Tibial nerve (tissue), 4 donors: ENCODE measurements at regions not wholly inside any gene's neighbourhood (a gene's known extent, or its start where the extent isn't known, plus 50 kb on each side); places are given as distances from the start of the nearest gene placed in this dataset.

Source experiments
- DNase-seq, 2 donors: peaks; one replicate each; pipeline ENCODE4 v3.0.0-alpha.2; 2019; ENCODE audit warnings: low spot score in 2 of 2
- H3K27ac ChIP-seq, 4 donors: fragments of 200-600 bp; sonication (generic) in 3 of 4; one replicate each; pipeline ENCODE4 v1.5.1; 2017 to 2019; ENCODE audit warnings: mild to moderate bottlenecking in 1 of 4
- H3K27me3 ChIP-seq, 2 donors: fragments of 200-600 bp; sonication (generic) in 1 of 2; one replicate each; pipeline versions ENCODE4 v1.5.1 to v1.6.0; 2017 to 2019
- H3K36me3 ChIP-seq, 3 donors: fragments of 200-600 bp; sonication (generic); one replicate each; pipeline ENCODE4 v1.5.1; 2018 to 2019
- H3K4me1 ChIP-seq, 4 donors: fragments of 200-600 bp; sonication (generic) in 3 of 4; one replicate each; pipeline ENCODE4 v1.5.1; 2017 to 2019
- H3K4me3 ChIP-seq, 4 donors: fragments of 200-600 bp; sonication (generic) in 3 of 4; one replicate each; pipeline ENCODE4 v1.5.1; 2017 to 2019; ENCODE audit warnings: mild to moderate bottlenecking in 1 of 4, moderate library complexity in 1 of 4
- H3K9me3 ChIP-seq, 4 donors: fragments of 200-600 bp; sonication (generic) in 3 of 4; one replicate each; pipeline ENCODE4 v1.5.1; 2017 to 2019
- EP300 ChIP-seq, 2 donors: sonication (generic); formaldehyde crosslinking; IDR thresholded peaks; one replicate each; pipeline ENCODE4 v1.6.1; 2017; ENCODE audit warnings: antibody characterized with exemption in 2 of 2, mild to moderate bottlenecking in 1 of 2
- POLR2A ChIP-seq, 2 donors: fragments of 450-650 bp; IDR thresholded peaks; one replicate each; pipeline ENCODE4 v1.6.1; 2017; ENCODE audit warnings: antibody characterized with exemption in 2 of 2, mild to moderate bottlenecking in 2 of 2, moderate library complexity in 2 of 2
- WGBS, 2 donors: methylation state at CpG; one replicate each; pipeline ENCODE4 v1.1.5; 2018; 5-methylcytosine and 5-hydroxymethylcytosine counted together
- TF ChIP-seq, protein P1 (sequence below), 5 experiments: fragments of 200-600 bp in 3 of 5; fragments of 450-650 bp in 2 of 5; sonication (generic) in 3 of 5; IDR thresholded peaks; one replicate each; pipeline ENCODE4 v1.5.1; 2016 to 2019; ENCODE audit warnings: antibody characterized with exemption in 5 of 5, mild to moderate bottlenecking in 3 of 5, moderate library complexity in 2 of 5

DNA sequence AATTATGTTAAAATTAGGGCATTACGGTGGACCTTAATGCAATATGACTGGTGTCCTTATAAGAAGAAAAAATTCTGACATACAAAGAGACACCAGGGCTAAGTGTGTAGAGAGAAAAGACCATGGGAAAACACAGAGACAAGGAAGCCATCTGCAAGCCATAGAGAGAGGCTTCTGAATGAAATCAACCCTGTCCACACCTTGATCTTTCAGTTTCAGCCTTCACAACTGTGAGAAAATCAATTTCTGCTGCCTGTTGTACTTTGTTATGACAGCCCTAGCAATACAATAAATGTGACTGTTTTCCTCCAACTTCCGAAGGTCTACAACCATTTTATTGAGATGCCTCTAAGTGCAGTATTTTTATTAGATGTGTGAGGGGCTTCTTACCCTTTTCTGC is 1407.2 kb downstream of the MRPL39 start:
- H3K9me3 ChIP-seq = no peaks in the 10 kb centered on the region
- WGBS, 2 donors = 85 to 93% methylated on average over 2 of the region's 2 CpGs

DNA sequence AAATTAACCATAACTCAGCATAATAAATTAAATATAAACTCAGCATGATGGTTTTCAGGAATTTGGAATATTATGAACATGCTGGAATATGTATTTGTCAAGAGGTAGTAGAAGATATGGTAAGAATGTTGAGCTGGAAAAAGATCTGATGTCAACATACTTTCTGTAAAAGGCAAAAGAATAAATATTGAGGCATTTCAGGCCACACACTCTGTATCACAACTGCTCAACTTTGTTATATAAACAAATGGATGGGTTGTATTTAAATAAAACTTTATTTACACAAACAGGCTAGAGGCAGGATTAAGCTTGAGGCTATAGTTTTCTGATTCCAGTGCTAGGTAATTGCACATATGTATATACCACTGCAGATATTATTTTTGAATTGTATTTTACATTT is 1409.4 kb downstream of the MRPL39 start:
- H3K9me3 ChIP-seq = no peaks in the 10 kb centered on the region
- H3K4me3 ChIP-seq = no peak overlapping the region
- H3K36me3 ChIP-seq = no peaks in the 10 kb centered on the region
- H3K27ac ChIP-seq = no peak overlapping the region
- no peaks in the 10 kb centered on the region for H3K4me1 ChIP-seq
- no peaks in the 10 kb centered on the region for H3K27me3 ChIP-seq
- no peak for DNase-seq
- TF ChIP-seq, protein P1, sequence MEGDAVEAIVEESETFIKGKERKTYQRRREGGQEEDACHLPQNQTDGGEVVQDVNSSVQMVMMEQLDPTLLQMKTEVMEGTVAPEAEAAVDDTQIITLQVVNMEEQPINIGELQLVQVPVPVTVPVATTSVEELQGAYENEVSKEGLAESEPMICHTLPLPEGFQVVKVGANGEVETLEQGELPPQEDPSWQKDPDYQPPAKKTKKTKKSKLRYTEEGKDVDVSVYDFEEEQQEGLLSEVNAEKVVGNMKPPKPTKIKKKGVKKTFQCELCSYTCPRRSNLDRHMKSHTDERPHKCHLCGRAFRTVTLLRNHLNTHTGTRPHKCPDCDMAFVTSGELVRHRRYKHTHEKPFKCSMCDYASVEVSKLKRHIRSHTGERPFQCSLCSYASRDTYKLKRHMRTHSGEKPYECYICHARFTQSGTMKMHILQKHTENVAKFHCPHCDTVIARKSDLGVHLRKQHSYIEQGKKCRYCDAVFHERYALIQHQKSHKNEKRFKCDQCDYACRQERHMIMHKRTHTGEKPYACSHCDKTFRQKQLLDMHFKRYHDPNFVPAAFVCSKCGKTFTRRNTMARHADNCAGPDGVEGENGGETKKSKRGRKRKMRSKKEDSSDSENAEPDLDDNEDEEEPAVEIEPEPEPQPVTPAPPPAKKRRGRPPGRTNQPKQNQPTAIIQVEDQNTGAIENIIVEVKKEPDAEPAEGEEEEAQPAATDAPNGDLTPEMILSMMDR (IDR thresholded peaks at IDR 0.05) = no peak

More for the DNA sequence above, 1407.2 kb downstream of the MRPL39 start:
- no peak for DNase-seq
- Histone ChIP-seq H3K27ac (no peak overlapping the region), H3K27me3 (no peaks in the 10 kb centered on the region), H3K4me1 (no peaks in the 10 kb centered on the region), H3K36me3 (no peaks in the 10 kb centered on the region), H3K4me3 (no peak overlapping the region)
- TF ChIP-seq POLR2A (IDR thresholded peaks at IDR 0.05) (no peak), EP300 (IDR thresholded peaks at IDR 0.05) (no peak)
- TF ChIP-seq, protein P1 (IDR thresholded peaks at IDR 0.05) = no peak

DNA sequence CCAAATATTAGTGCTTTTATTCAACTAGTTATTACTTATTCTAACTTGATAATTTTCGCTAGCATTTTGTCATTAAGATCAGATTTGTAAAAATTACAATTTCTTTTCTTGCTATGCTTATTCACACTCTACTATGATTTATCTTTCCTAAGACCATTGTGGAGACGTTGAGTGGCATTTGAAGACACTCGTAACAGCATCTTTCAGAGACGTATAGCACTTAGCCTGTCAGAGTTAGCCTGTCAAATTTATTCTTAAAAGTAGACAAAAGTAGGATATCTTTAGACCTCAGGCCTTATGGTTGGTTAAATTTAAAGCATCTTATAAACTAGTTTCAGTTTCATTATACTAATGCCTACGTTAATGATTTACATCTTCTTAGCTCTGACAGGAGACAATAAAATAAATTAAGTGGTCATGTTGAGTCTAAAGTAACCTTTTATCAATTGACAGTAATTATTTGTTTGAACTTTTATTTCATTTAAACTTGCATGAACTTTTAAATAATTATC is 1410.1 kb downstream of the MRPL39 start:
- Histone ChIP-seq H3K4me1 (no peaks in the 10 kb centered on the region), H3K4me3 (no peak overlapping the region), H3K27me3 (no peaks in the 10 kb centered on the region), H3K27ac (no peak overlapping the region), H3K36me3 (no peaks in the 10 kb centered on the region), H3K9me3 (no peaks in the 10 kb centered on the region)
- no peak for DNase-seq
- TF ChIP-seq POLR2A (IDR thresholded peaks at IDR 0.05) = no peak
- TF ChIP-seq EP300 (IDR thresholded peaks at IDR 0.05) = no peak
- TF ChIP-seq, protein P1 (IDR thresholded peaks at IDR 0.05) = no peak
- 82 to 86% methylated on average over 5 of the region's 5 CpGs for WGBS, 2 donors

DNA sequence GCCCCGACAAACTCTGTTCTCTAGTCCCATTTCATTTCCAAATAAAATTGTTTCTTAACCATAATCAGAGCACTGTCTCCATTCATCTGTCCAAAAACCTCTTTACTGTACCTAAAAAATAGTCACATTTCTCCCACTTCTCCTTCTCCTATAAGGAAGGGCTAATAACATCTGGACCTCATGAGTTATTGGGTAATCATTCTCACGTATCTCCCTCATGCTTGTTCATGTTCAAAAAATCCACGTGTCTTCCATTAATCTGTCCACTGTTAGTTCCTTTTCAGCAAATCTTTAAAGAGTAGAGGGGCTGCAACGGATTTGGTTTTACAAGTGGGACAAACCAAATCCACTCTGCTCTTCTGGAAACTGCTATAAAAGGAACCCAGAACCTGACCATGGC is 1418.8 kb downstream of the MRPL39 start:
- Histone ChIP-seq H3K4me1 (no peaks in the 10 kb centered on the region), H3K9me3 (no peaks in the 10 kb centered on the region), H3K36me3 (no peaks in the 10 kb centered on the region), H3K4me3 (no peak overlapping the region), H3K27me3 (no peaks in the 10 kb centered on the region), H3K27ac (no peak overlapping the region)
- no peak for DNase-seq
- TF ChIP-seq, protein P1 (IDR thresholded peaks at IDR 0.05) = no peak
- TF ChIP-seq POLR2A (IDR thresholded peaks at IDR 0.05) = no peak
- 55 to 71% methylated on average over 4 of the region's 4 CpGs for WGBS, 2 donors

DNA sequence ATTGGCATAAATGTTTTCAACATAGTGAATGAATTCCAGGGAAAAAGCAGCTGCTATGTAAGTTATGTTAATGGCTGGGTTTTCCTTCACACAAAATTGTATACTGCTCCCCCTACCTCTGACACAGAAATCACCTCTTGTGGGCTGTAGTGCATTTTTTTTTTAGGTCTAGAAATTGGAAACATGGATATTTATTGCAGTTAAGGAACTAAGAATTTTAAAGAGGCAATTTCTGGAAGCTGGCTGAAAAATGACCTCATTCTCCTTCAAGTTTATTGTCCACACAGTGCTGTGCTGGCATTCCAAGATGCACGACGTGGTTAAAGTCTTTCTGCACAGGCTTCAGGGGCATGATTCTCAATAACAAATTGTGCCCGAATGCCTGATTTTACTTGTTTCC is 1424.2 kb downstream of the MRPL39 start:
- 33% methylated on average over 3 of the region's 3 CpGs for WGBS, 2 donors
- H3K4me1 ChIP-seq = no peaks in the 10 kb centered on the region
- no peaks in the 10 kb centered on the region for H3K27me3 ChIP-seq
- H3K36me3 ChIP-seq = no peaks in the 10 kb centered on the region
- TF ChIP-seq POLR2A (IDR thresholded peaks at IDR 0.05) = no peak
- TF ChIP-seq, protein P1 (IDR thresholded peaks at IDR 0.05) = no peak
- TF ChIP-seq EP300 (IDR thresholded peaks at IDR 0.05) = no peak
- H3K27ac ChIP-seq = no peak overlapping the region
- DNase-seq = no peak
- H3K4me3 ChIP-seq = no peak overlapping the region
- H3K9me3 ChIP-seq = peaks cover 0 to 3% (median 0%) of the 10 kb centered on the region in 4 donors
